HepG2 (cell line): ENCODE measurements at regions not wholly inside any gene's neighbourhood (a gene's known extent, or its start where the extent isn't known, plus 50 kb on each side); places are given as distances from the start of the nearest gene placed in this dataset.

Experiments
- ATAC-seq: fragments of 200-7000 bp; cut with Tn5 transposase; 3 replicates; pipeline ENCODE4 v1.9.1; 2020; ENCODE audit warnings: mild to moderate bottlenecking, moderate library complexity
- BruUV-seq: library from RNA; stranded (reverse); fragments of 400-500 nt; replicated peaks from 2 replicates; lab custom pipeline; 2021; lab: Mats Ljungman, UMichigan
- CTCF ChIA-PET: fragments of 300-600 bp; formaldehyde crosslinking; extraction: SDS; loops from one replicate; lab custom pipeline; 2021; ENCODE audit warnings: low total read pairs, inconsistent platforms, low intra/inter-chr PET ratio; lab: Yijun Ruan, JAX
- POLR2A ChIA-PET: fragments of 350-600 bp; sonication (Branson Sonifier 250); formaldehyde crosslinking; loops from one replicate; lab custom pipeline; 2020; ENCODE audit warnings: antibody characterized with exemption, inconsistent platforms; lab: Yijun Ruan, JAX
- DNase-seq: peaks from one replicate; pipeline ENCODE4 v3.0.0-alpha.2; 2015; ENCODE audit warnings: low spot score
- FAIRE-seq: peaks from 3 replicates; lab custom pipeline; 2011; peaks lifted over from hg19 to GRCh38; lab: Jason Lieb, UNC
- H2AFZ ChIP-seq: one replicate; pipeline ENCODE4 v1.6.1; 2011; ENCODE audit warnings: low read length, inconsistent platforms
- H3K27ac ChIP-seq: fragments of 300-600 bp; 3 replicates; pipeline ENCODE4 v1.8.0; 2011; ENCODE audit warnings: mixed run types, mild to moderate bottlenecking, mixed read lengths, low read length, inconsistent platforms; ENCODE audit not compliant: insufficient read depth; ENCODE audit errors: extremely low read length
- H3K27me3 ChIP-seq, 2 experiments: fragments of 200-600 bp in 1 of 2; 2 replicates in 1 of 2; 3 replicates in 1 of 2; pipeline versions ENCODE4 v1.6.0 to v1.8.0; 2011; ENCODE audit warnings: low read length in 2 of 2, mild to moderate bottlenecking in 2 of 2, moderate library complexity in 2 of 2, inconsistent platforms in 1 of 2; ENCODE audit not compliant: insufficient read depth in 2 of 2, control insufficient read depth in 1 of 2
- H3K36me3 ChIP-seq, 2 experiments: fragments of 200-600 bp in 1 of 2; replicated peaks in 1 of 2; 2 replicates in 1 of 2; 3 replicates in 1 of 2; pipeline versions ENCODE4 v1.5.1 to v1.8.0; 2011; ENCODE audit warnings: low read length in 2 of 2, inconsistent platforms in 1 of 2; ENCODE audit not compliant: insufficient read depth in 2 of 2, control insufficient read depth in 1 of 2
- H3K4me1 ChIP-seq: 2 replicates; pipeline ENCODE4 v1.5.1; 2012; ENCODE audit warnings: low read length, inconsistent platforms; ENCODE audit not compliant: insufficient read depth
- H3K4me2 ChIP-seq: 2 replicates; pipeline ENCODE4 v1.6.0; 2011; ENCODE audit warnings: low read depth, low read length, inconsistent platforms
- H3K4me3 ChIP-seq, 3 experiments: fragments of 200-600 bp in 1 of 3; sonication (generic), shearing (Covaris generic) in 1 of 3; replicated peaks in 1 of 3; 2 replicates each; pipeline ENCODE4 v1.5.1; 2011 to 2016; ENCODE audit warnings: low read length in 3 of 3, inconsistent platforms in 2 of 3, low read depth in 2 of 3, mild to moderate bottlenecking in 2 of 3, control low read depth in 1 of 3, mixed read lengths in 1 of 3; ENCODE audit not compliant: insufficient read depth in 1 of 3
- H3K79me2 ChIP-seq: one replicate; pipeline ENCODE4 v1.6.1; 2011; ENCODE audit warnings: low read length, inconsistent platforms; ENCODE audit not compliant: insufficient read depth
- H3K9ac ChIP-seq: 2 replicates; pipeline ENCODE4 v1.6.0; 2011; ENCODE audit warnings: mild to moderate bottlenecking, low read depth, low read length, inconsistent platforms; ENCODE audit not compliant: insufficient read depth
- H3K9me3 ChIP-seq: 2 replicates; pipeline ENCODE4 v1.5.1; 2012; ENCODE audit warnings: mild to moderate bottlenecking, low read length
- H4K20me1 ChIP-seq: 2 replicates; pipeline ENCODE4 v1.6.0; 2011; ENCODE audit warnings: inconsistent platforms, mild to moderate bottlenecking, low read length, moderate library complexity; ENCODE audit not compliant: insufficient read depth
- BHLHE40 ChIP-seq: IDR thresholded peaks from 2 replicates; pipeline ENCODE4 v1.6.1; 2011; ENCODE audit warnings: low read length, improper control_type of control experiment
- DPF2 ChIP-seq: sonication (generic); formaldehyde crosslinking; IDR thresholded peaks from 2 replicates; pipeline ENCODE4 v1.4.0; 2020; ENCODE audit warnings: mild to moderate bottlenecking, low read depth, missing genetic modification reagents, borderline replicate concordance
- ESRRA ChIP-seq: sonication (generic); formaldehyde crosslinking; IDR thresholded peaks from 2 replicates; pipeline ENCODE4 v1.5.1; 2020; ENCODE audit warnings: mild to moderate bottlenecking, low read depth, missing genetic modification reagents
- FLYWCH1 ChIP-seq: sonication (generic); formaldehyde crosslinking; IDR thresholded peaks from 2 replicates; pipeline ENCODE4 v1.8.1; 2023; ENCODE audit warnings: mild to moderate bottlenecking, missing genetic modification reagents
- GPN1 ChIP-seq: sonication (generic); formaldehyde crosslinking; IDR thresholded peaks from 2 replicates; pipeline ENCODE4 v1.5.1; 2020; ENCODE audit warnings: missing genetic modification reagents, borderline replicate concordance
- KLF16 ChIP-seq, 2 experiments: sonication (generic) in 1 of 2; formaldehyde crosslinking in 1 of 2; IDR thresholded peaks; 2 replicates each; pipeline versions ENCODE4 v1.6.1 to v1.8.0; 2016 to 2023; ENCODE audit warnings: missing genetic modification reagents in 2 of 2, missing compliant biosample characterization in 1 of 2
- NFIC ChIP-seq: IDR thresholded peaks from 2 replicates; pipeline ENCODE4 v1.6.1; 2012; ENCODE audit warnings: mild to moderate bottlenecking, low read length, inconsistent platforms
- SIN3A ChIP-seq: IDR thresholded peaks from 2 replicates; pipeline ENCODE4 v1.6.1; 2011; ENCODE audit warnings: low read depth, mild to moderate bottlenecking, control low read depth, low read length, borderline replicate concordance
- WGBS: methylation state at CpG from one replicate; pipeline ENCODE4 v1.1.6; 2017; ENCODE audit warnings: low lambda C conversion rate; 5-methylcytosine and 5-hydroxymethylcytosine counted together
- in situ Hi-C: cut with HindIII; loops from 2 replicates; pipeline ENCODE4 v1.10.0; 2017; ENCODE audit warnings: low pct_unique_long_range_greater_than_20kb; ENCODE audit not compliant: extremely low pct_ligation_motif_present
- intact Hi-C: fragments of 100-400 bp; cut with micrococcal nuclease; formaldehyde crosslinking; loops from one replicate; pipeline ENCODE4 v1.10.0; 2022; ENCODE audit not compliant: unreplicated experiment
- TF ChIP-seq, protein P1 (sequence below): sonication (generic); formaldehyde crosslinking; IDR thresholded peaks from 2 replicates; pipeline ENCODE4 v1.8.0; 2023; ENCODE audit warnings: mild to moderate bottlenecking, missing genetic modification reagents
- TF ChIP-seq, protein P2 (sequence below): sonication (generic); formaldehyde crosslinking; IDR thresholded peaks from 2 replicates; pipeline ENCODE4 v1.4.0; 2020; ENCODE audit warnings: mild to moderate bottlenecking, missing genetic modification reagents, borderline replicate concordance

DNA sequence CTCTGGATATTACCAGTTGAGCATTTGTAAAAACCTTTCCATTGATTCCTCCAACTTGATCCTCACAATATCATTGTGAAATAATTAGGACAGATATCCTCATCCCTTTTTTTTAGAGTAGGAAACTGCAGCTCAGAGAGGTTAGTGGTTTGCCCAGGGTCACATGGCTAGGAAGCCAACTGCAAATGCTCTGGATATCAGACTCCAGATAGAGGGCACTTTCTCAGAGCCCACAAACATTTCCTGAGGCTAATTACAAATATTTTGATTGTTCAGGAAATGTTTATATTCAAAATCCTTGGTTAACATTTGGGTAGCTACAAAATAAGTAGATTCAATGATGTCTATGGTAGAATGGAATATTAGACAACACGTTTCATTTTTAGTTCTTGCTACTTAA is 154.8 kb upstream of the DPYD start:
- ChIA-PET CTCF (no interaction called here), POLR2A (no interaction called here)
- WGBS: 0% methylated on average over 1 of the region's 1 CpG
- no peak overlapping the region for H3K4me2 ChIP-seq
- H3K27ac ChIP-seq: no peak overlapping the region
- no peaks in the 10 kb centered on the region for H3K4me1 ChIP-seq
- H3K4me3 ChIP-seq: no peak overlapping the region
- ATAC-seq: no peak
- H3K36me3 ChIP-seq: no peaks in the 10 kb centered on the region
- BruUV-seq: no TSS peak
- TF ChIP-seq, protein P1, sequence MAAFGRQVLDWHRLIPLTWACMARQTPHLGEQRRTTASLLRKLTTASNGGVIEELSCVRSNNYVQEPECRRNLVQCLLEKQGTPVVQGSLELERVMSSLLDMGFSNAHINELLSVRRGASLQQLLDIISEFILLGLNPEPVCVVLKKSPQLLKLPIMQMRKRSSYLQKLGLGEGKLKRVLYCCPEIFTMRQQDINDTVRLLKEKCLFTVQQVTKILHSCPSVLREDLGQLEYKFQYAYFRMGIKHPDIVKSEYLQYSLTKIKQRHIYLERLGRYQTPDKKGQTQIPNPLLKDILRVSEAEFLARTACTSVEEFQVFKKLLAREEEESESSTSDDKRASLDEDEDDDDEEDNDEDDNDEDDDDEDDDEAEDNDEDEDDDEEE (CRISPR knock-in tag): no peak
- no peak for TF ChIP-seq KLF16 (CRISPR knock-in tag; IDR thresholded peaks at IDR 0.05)
- H3K27me3 ChIP-seq: no peaks in the 10 kb centered on the region
- DNase-seq: no peak
- no peaks in the 10 kb centered on the region for H4K20me1 ChIP-seq
- H2AFZ ChIP-seq: no peak overlapping the region
- H3K9ac ChIP-seq: no peak overlapping the region
- FAIRE-seq: no peak
- H3K79me2 ChIP-seq: no peaks in the 10 kb centered on the region
- intact Hi-C loops (no loop called here), in situ Hi-C loops (no loop called here)
- no peaks in the 10 kb centered on the region for H3K9me3 ChIP-seq

DNA sequence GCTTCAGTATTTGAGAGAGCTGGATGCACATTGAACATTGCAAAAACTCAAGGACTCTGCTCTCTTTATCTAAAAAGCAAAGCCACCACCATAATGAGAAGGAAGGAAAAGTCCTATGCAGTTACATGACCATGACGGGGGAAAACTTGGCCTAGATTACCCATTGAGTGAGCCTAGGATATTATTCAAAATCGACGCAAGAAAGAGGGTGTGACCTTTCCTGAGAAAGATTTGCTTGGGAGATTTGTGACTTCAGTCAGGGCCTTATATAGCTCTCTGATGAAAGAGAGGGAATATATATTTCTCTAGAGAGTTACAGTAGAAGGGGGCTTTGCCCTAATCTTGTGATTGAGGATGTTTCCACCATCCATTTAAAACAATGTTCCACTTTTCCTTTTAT is 153.0 kb upstream of the DPYD start:
- no peak for DNase-seq
- H3K4me1 ChIP-seq: no peaks in the 10 kb centered on the region
- POLR2A ChIA-PET: no interaction called here
- no peak overlapping the region for H2AFZ ChIP-seq
- CTCF ChIA-PET: no interaction called here
- intact Hi-C loops (no loop called here), in situ Hi-C loops (loop anchor here (25.0 kb wide), 1 partner anchor 887 kb away; no protein-coding TSS in a partner anchor)
- H3K27ac ChIP-seq: no peak overlapping the region
- FAIRE-seq: no peak
- ATAC-seq: no peak
- no peak overlapping the region for H3K4me3 ChIP-seq
- H4K20me1 ChIP-seq: no peaks in the 10 kb centered on the region
- no peaks in the 10 kb centered on the region for H3K36me3 ChIP-seq
- H3K9me3 ChIP-seq: no peaks in the 10 kb centered on the region
- no peaks in the 10 kb centered on the region for H3K79me2 ChIP-seq
- no TSS peak for BruUV-seq
- no peaks in the 10 kb centered on the region for H3K27me3 ChIP-seq
- H3K9ac ChIP-seq: no peak overlapping the region
- WGBS: 44% methylated on average over 3 of the region's 3 CpGs
- no peak overlapping the region for H3K4me2 ChIP-seq
- TF ChIP-seq ESRRA (CRISPR knock-in tag): no peak
- no peak for TF ChIP-seq BHLHE40
- TF ChIP-seq, protein P2, sequence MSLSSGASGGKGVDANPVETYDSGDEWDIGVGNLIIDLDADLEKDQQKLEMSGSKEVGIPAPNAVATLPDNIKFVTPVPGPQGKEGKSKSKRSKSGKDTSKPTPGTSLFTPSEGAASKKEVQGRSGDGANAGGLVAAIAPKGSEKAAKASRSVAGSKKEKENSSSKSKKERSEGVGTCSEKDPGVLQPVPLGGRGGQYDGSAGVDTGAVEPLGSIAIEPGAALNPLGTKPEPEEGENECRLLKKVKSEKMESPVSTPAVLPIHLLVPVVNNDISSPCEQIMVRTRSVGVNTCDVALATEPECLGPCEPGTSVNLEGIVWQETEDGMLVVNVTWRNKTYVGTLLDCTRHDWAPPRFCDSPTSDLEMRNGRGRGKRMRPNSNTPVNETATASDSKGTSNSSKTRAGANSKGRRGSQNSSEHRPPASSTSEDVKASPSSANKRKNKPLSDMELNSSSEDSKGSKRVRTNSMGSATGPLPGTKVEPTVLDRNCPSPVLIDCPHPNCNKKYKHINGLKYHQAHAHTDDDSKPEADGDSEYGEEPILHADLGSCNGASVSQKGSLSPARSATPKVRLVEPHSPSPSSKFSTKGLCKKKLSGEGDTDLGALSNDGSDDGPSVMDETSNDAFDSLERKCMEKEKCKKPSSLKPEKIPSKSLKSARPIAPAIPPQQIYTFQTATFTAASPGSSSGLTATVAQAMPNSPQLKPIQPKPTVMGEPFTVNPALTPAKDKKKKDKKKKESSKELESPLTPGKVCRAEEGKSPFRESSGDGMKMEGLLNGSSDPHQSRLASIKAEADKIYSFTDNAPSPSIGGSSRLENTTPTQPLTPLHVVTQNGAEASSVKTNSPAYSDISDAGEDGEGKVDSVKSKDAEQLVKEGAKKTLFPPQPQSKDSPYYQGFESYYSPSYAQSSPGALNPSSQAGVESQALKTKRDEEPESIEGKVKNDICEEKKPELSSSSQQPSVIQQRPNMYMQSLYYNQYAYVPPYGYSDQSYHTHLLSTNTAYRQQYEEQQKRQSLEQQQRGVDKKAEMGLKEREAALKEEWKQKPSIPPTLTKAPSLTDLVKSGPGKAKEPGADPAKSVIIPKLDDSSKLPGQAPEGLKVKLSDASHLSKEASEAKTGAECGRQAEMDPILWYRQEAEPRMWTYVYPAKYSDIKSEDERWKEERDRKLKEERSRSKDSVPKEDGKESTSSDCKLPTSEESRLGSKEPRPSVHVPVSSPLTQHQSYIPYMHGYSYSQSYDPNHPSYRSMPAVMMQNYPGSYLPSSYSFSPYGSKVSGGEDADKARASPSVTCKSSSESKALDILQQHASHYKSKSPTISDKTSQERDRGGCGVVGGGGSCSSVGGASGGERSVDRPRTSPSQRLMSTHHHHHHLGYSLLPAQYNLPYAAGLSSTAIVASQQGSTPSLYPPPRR (CRISPR knock-in tag): no peak
- no peak for TF ChIP-seq DPF2 (CRISPR knock-in tag)
- no peak for TF ChIP-seq FLYWCH1 (CRISPR knock-in tag)
- TF ChIP-seq NFIC: no peak
- TF ChIP-seq GPN1: no peak
- TF ChIP-seq SIN3A: no peak
